Activated gamma-delta T cell treated with anti-CD3 and anti-CD28 coated beads, Interleukin-2, amount 50 U/mL, for 16 hours (primary cell): ENCODE measurements at regions not wholly inside any gene's neighbourhood (a gene's known extent, or its start where the extent isn't known, plus 50 kb on each side); places are given as distances from the start of the nearest gene placed in this dataset.
"Not testable (repeated sequence)": the region's sequence is repeated elsewhere in the genome, so short reads cannot be mapped to it uniquely, and the experiment has no call there.

Experiments
- DNase-seq: peaks from one replicate; pipeline ENCODE4 v3.0.0-alpha.2; 2020; ENCODE audit warnings: low read depth

DNA sequence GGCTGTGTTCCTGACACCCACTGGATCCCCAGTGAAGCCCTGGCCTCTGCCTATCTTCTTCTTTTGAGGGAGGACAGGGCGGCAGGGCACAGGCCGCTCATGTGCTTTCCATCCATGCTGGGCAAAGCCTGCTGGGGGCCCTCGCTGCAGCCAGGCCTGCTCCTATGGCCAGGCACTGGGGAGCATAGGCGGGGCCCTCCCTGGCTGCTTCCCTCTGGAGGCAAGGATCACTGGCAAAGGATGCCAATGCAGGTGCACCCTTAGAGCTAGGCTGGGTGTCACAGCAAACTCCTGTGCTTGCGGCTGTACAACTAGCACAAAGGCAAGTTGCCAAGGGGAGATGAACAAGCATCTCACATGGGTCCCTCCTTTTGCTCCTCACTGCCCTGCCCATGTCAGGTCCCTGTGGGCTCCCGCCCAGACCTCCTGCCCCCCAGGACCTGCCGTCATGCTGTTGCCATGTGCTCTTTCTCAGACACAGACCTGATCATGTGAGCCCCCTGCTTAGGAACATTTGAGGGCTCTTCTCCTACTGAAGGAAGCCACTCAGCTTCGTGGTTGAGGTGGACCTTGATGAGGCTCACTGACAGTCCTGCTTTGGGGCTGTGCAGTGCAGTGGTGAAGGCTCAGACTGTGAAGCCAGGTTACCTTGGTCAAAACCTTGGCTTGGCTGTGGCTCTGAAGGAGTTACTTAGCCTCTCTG is 393.6 kb downstream of the PTPRU start:
- DNase-seq = no peak

DNA sequence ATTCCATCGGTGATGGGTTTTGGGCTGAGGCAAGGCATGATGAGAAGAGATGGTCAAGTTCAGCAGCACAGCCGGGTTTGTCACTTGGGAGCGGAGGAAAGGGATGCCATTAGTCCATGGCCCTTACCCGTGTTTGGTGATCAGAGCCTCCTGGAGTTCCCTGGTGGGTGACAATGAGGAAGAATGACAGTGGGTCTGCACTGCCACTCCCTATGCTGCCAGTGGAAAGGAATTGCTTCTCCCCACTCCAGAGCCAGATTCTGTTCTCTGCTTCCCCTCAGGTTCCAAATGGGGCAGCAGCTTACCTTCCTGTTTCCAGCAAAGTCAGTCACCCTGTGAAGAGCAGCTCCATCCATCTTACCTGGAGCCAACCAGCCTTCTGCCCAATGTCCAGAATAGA is 393.1 kb downstream of the PTPRU start:
- DNase-seq = no peak

DNA sequence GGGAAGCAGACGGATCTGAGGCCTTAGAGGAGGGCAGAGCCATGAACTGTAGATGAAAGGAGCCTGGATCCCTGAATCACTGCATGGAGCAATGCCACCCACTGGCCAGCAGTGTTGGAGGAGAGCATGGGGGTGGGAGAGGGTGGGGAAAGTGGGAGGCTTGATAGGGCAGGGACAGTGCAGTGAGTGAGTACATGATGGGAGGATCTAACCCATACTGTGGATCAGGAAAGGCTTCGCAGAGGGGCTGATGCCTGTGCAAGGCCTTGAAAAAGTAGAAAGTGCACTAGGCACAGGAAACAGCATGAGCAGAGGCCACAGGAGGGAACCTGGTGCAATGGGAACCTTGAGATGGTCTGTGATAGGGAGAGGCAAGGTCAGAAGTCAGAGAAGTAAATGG is 391.9 kb downstream of the PTPRU start:
- DNase-seq = no peak

DNA sequence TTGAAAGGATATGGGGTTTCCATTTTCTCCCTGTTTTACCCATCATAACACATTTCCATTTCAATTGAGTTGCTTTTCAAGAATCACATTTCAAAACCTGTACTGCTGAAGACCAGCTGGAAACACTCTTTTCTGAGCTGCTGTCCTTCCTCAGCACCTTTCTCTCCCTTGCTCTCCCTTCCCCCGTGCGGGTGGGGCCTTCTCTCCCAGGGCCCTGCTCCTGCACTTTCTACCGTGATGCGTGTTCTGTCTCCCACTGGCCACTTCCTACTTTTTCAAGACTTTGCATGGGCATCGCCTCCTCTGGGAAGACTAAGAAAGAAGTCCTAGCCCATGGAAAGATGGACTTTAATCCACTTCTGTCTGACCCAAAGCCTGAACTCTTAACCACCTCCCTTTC is 390.4 kb downstream of the PTPRU start:
- DNase-seq = no peak

DNA sequence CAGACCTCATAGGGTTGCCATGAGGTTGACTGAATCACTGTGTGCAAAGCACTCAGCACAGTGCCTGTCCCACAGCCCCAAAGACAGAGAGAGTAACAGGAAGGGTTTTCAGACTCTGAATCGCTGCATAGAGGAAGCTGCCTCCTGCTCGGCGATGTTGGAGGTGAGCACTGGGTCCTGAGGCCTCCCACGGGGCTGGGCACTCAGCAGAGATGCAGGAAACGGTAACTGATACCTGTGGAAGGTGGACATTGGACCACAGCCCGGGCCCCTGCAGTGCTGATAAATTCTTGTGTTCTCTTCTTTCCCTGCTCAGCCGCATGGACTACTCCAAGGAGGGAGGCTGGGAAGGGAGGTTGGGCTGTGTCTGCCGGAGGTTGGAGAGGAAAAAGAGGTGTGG is 389.7 kb downstream of the PTPRU start:
- no peak for DNase-seq

DNA sequence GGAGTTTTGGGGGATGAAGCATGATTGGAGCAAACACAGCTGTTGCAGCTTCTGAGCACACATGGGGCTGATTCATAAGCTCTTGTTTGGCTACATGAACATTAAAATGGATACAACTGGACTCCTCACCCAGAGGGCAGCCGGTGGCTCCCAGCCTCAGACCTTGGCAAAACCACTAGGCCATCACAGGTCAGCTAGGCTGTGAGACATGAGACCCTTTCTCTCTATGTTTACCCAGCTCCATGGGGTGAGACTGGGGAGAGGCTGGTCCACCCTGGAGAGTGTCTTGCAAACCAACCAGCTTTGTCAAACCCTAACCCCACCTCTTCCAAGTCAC is 388.7 kb downstream of the PTPRU start:
- no peak for DNase-seq

DNA sequence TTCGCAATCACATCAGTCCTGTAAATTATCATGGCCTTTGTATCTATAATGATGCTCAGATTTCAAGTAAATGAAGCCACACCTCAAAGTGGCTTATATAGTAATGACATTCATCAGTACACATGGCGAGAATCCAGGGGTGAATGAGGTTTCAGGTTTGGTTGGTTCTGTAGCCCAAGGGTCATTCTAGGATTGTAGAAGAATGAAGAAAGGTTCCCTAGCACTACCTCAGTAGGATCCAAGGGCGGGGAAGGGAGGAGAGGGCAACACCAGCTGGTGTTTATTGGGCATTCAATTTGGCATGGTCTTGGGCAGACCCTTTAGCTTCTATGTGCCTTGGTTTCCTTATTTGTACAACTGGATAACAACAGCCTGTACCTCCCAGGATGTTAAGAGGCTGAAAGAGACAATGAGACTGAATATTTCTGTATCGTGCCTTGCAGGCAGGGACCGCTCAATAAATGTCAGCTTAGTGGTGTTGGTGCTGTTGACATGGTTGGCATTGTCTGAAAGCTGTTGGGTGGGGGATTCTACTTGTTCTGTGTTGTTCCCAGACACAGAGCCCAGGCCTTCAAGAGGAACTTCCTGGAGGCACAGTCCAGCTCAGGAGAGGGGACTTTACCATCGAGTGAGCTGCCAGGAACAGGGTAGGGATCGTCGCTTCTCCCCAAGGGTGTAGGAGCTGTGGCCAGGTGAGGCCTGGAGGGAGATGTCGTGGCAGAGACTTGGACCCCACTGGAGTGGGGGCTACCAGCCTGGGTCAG is 388.2 kb downstream of the PTPRU start:
- no peak for DNase-seq

DNA sequence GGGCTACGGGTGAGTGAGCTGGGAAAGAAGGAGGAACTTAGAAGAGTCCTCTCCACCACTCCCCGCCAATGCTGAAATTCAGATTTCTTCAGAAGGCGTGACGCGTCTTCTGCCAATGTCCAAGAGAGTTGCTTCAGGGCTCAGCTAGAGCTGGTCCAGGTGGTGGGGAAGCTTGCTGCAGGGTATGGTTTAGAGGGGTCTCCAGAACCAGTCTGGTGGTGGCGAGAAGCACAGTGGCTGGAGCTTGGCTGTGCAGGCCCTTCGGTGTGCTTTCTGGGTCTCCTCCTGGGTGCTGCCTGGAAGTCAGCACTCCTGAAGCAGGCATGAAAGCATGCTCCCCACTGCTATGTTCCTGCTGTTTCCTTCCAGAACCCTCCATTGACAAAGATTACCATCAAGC is 387.2 kb downstream of the PTPRU start:
- no peak for DNase-seq

DNA sequence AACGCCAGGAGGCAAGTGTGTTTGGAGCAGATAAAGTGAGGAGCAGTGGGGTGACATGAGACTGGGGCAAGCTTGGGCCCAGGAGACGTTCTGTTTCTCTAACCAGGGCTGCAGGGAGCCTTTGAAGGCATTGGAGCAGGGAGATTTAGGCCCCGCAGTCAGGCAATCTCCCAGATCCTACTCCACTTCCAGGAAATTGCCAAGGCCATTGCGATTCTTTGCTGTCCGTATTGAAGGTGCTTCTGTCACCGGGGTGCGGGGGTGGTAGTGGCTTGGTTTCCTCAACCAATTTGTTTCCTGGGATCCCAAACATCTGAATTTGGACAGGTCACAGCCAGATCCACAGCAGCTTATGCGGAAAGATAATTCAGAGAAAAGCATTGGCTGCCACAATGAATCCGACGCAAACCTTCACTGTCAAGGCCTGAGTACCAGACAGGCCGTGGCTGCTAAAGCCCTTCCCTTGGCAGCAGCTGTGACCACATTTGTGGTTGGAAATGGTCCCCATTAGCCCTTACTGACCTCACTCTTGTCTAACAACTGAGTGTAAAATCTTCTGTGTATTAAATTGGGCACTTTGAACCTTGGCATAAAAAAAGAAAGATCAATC is 385.6 kb downstream of the PTPRU start:
- no peak for DNase-seq

DNA sequence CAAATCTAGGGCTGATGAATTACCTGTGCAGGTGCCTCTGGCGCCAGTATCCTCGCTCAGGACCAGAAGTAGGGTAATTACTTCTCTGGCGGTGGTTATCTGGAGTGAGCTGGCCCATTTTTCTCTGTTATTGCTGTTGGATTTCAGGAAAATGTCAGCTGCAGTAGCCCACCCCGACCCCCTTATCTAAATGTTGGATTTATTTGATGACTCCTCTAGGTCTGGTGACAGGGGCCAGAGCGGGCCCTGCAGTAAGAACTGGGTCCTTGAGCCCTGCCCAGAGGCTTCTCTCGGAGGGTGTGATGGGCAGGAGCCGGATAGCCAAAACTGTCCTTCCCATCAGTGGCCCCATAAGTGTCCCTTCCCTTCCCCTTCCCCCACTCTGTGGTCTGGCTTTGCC is 384.3 kb downstream of the PTPRU start:
- no peak for DNase-seq

DNA sequence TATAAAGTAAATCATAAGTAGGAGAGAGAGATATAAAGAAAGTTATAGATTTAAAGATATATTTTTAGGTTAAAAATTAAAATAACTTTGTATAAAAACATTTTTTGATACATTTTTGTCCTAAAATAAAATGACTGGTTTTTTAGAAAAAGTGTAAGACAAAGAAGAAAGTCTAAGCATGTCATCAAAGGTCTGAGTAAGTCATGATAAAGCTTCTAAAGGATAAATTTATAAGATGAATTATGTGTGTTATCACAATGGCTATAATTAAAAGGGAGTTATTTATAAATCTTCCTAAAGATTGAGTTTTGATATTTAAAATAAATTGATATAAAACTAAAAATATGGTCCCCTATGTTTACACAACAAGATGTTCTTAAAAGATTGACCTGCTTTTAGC is 370.9 kb downstream of the PTPRU start:
- no peak for DNase-seq

DNA sequence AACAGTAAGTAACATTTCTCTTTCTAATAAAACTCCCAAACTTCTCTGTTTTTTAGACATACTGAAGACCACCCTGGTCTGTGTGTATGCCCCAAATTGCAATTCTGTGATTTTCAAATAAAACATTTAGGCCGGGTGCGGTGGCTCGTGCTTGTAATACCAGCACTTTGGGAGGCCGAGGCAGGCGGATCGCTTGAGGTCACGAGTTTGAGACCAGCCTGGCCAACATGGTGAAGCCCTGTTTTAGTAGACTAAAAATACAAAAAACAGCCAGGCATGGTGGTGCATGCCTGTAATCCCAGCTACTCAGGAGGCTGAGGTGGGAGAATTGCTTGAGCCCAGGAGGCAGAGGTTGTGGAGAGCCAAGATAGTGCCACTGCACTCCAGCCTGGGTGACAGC is 368.5 kb downstream of the PTPRU start:
- not testable (repeated sequence) for DNase-seq

DNA sequence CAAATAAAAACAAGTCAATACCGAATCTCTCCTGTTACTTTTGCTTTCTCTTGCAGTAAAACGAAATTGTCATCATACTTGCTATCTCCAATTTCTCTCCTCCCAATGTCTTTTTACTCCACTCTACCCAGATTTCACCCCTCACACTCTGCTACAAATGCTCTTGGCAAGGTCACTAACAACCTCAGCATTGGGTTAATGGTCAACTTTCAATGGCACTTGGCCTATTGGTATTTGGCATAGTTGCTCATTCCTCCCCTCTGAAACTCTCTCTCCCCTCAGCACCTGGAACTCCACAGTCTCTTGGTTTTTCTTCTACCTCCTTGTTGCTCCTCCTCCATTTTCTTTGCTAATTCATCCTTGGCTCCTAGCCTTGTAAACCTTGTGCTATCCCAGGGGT is 367.3 kb downstream of the PTPRU start:
- no peak for DNase-seq

DNA sequence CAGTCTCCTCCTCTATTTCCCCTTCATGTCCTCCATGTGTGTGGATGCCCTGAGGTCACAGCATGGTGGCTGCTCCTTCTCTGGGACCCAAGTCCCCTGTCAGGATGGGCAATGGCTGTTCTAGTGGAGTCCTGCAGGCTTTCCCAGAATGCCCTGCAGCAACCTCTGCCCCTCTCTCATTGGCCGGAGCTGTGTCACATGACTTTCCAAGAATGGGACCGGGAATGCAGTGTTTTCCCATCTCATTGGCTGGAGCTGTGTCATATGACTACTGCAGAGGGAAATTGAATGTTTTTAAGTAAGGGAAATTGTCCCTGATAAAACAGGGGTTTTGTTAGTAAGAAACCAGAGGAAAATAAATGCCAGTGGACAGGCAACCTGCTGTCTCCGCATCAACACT is 365.9 kb downstream of the PTPRU start:
- no peak for DNase-seq

DNA sequence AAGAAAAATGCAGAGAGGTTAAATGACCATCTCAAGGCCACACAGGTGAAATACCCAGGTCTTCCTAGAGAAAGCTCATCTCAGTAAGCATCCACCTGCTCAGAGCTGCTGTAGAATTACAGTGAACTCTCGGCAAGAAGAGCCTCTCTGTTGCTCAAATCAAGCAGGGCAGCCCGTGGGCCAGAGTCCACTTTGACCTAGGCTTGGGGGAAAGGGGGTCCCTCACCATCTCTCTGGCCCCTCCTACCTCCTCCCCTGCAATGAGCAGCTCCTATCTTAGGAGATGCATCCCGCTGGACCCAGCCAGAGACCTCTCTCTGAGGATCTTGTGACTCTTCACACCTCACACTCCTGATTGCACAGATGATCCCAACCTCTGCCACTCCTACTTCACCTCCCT is 364.7 kb downstream of the PTPRU start:
- no peak for DNase-seq

DNA sequence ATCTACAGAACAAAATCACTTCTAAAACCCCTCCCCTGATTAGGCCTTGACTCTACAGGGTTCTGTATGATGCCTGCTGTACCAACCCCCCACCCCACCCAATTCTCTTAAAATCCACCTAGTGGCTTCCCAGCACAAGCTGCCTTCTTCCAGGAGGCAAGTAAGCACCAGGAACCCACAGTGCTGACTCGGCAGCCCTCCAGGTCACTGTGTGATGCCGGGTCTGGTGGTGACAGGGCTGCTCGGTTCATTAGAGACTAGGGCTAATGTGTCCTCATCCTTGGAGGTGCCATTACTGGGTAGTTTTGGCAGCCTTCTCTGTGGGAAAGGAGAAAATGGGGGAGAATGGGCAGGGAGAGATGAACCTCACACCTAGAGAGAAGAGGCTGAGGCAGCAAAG is 363.5 kb downstream of the PTPRU start:
- no peak for DNase-seq

DNA sequence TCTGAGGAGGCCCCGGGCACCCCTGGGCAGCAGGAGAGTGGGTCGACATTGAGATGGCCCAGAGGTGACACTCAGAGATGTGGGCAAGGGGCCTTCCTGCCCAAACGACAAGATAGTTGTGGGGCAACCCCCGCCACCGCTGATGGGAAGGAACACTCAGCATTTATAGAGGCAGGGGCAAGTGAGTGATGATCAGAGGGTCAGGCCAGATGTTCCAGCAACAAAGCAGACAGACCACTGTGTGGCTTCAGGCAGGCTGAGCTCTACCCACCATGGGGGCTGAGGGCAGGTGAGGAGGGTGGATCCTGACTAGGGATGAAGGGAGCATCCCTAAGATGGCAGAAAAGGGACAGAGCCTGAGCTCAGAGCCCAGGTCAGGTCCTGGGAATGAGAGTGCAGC is 362.7 kb downstream of the PTPRU start:
- no peak for DNase-seq

DNA sequence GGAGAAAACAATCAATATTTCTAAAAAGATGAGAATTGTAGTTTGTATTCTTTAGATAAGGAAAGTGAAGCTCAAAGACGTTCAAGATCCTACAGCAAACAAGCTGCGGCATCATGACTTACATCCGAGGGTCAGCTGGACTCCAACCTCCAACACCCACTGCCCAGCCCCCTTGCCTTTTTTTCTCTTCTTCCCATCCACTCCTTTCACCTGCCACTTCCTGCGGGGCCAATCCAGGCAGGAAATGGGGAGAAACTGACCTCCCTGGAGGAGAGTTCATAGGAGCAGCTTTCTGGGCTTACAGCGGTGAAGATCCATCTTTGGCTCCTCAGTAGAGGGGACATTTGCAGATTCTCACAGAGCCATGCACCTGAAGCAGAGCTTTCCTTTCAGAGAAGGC is 361.5 kb downstream of the PTPRU start:
- DNase-seq = no peak

DNA sequence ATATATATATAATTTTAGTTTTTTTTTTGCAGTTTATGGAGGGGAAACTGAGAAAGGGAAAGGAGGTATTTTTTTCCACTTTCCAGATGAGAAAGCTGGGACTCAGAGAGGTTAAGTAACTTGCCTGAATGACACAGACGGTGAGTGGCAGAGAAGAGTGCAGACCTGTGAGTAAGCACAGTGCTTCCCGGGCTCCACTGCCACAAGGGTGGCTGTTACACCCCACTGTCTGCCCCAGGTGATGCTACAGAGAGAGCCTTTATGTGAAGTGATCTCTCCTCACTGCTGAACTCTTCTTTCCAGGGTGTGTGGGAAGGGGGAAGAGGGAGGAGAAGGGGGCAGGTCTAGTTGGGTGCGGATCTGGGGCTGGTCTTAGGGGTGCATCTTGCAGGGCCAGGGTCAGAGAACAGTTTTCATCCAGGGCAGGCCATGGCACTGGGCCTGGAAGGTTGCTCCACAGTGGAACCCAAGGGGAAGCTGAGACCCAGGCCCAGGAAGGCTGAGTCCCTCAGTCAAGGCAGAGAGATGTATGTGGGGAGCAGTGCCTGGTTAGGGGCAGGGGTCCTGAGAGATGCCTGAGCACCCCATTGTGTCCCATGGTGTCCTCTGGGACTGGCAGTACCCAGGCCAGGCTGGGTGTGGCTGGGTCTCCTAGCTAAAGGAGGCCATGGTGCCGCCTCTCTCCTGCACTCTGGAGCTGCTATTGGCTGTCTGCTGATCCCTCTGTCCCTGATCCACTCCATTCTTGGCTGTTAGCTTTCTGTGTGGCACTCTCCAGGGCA is 357.5 kb downstream of the PTPRU start:
- no peak for DNase-seq

DNA sequence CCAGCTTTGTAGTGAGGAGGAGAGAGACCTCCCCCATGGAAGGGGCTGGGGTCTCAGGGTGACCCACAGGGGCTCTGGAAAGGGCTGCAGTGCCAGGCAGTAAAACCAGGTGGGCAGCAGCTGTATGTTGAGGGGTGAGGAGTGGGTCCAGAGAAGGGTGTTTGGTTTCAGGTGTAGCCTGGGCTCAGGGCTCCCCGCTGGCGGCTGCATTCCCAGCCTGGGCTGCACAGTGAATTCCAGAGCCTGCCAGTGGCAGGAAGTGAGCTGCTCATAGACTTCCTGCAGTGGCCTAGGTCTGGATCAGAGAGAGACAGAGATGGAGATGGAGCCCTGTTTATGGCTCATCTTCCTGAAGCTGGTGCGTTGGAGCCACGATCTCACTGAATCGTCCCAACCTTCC is 356.4 kb downstream of the PTPRU start:
- no peak for DNase-seq

DNA sequence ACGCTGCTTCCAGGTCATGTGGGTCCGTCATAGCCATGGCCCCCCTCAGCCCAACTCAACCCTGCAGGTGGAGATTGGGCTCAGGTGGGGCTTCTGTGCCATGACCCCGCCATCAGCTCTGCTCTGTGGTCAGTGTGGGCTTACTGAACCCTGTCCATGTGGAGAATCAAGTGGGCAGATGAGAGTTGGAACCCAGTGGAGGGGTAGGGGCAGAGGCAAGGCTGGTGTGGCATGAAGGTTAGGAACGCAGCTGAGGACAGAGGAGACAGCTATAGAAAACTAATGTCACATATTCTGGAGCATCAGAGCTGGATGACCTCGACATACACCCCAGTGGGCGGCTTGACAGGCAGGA is 355.9 kb downstream of the PTPRU start:
- DNase-seq = no peak

DNA sequence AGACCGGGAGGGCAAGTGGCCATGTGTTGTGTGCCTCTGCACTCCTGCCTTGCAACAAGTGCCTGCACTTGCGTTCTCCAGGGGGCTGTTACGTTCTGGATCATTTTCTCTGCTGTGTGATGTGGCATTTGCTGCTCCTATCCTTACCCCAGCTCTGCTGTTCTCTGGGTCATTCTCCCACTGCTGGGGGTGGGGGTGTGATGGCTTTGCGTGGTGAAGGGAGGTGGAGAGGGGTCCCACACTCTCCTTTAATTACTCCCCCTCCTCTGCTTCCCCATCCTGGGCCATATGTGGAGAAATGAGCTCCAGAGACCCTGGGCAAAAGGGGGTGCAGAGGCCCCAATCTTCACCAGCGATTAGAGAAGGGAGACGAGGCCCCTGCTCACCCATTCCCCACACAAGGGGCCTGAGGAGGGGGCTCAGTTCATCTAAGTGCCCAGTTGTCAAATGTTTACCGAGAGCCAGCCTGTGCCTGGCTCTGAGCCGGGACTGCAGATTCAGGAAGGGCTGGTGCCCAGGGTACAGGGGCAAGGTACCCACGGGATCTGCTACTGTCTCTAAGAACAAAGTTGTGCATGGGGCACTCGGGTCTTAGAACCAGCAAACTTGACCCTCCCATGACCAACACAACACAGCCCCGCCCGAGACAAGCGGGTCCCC is 355.4 kb downstream of the PTPRU start:
- DNase-seq = no peak
